Spinal cord (tissue), 9 donors: ENCODE measurements at regions not wholly inside any gene's neighbourhood (a gene's known extent, or its start where the extent isn't known, plus 50 kb on each side); places are given as distances from the start of the nearest gene placed in this dataset.

ENCODE experiments used
- DNase-seq, 6 donors: peaks; one replicate each; pipeline versions ENCODE4 v3.0.0 to v3.0.0-alpha.2; 2013 to 2015; ENCODE audit warnings: low spot score in 6 of 6, low read depth in 4 of 6
- H3K27ac ChIP-seq: one replicate; pipeline ENCODE4 v1.5.1; 2013; ENCODE audit warnings: low read depth, low read length, control low read depth
- H3K27me3 ChIP-seq: one replicate; pipeline ENCODE4 v1.6.1; 2013; ENCODE audit warnings: low read length; ENCODE audit not compliant: control insufficient read depth, insufficient read depth
- H3K36me3 ChIP-seq: one replicate; pipeline ENCODE4 v1.6.1; 2013; ENCODE audit warnings: low read length; ENCODE audit not compliant: control insufficient read depth, insufficient read depth
- H3K4me1 ChIP-seq: one replicate; pipeline ENCODE4 v1.6.1; 2013; ENCODE audit warnings: low read length; ENCODE audit not compliant: control insufficient read depth, insufficient read depth
- H3K4me3 ChIP-seq: one replicate; pipeline ENCODE4 v1.5.1; 2013; ENCODE audit warnings: low read depth, low read length, control low read depth
- H3K9me3 ChIP-seq: one replicate; pipeline ENCODE4 v1.6.1; 2013; ENCODE audit warnings: low read length; ENCODE audit not compliant: control insufficient read depth, insufficient read depth
- WGBS: methylation state at CpG from one replicate; pipeline ENCODE4 v1.1.5; 2013; ENCODE audit warnings: missing lambda C conversion rate; ENCODE audit not compliant: insufficient coverage; 5-methylcytosine and 5-hydroxymethylcytosine counted together
- donor health status: healthy.

DNA sequence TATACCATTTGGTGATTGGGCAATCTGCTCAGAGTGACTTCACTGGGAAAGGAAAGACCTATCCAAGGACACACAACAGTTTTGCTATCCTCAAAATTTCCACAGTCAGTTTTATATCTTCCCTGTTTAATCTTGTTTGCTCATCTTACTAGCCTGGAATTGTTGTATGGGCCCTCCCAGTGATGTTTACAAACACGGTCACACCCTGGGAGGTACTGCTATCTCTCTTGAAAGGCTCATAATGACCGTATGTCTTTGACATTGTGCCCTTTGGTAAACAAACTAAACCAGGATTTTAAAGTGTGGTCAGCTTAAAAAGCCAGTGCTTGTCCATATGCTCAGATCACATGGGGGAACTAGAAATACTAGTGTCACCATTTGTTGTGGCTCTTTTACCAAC, 277.0 kb downstream of the CDH2 start:
- Histone ChIP-seq H3K9me3 (no peaks in the 10 kb centered on the region), H3K27ac (no peak overlapping the region), H3K27me3 (no peaks in the 10 kb centered on the region), H3K4me3 (no peak overlapping the region), H3K4me1 (no peaks in the 10 kb centered on the region), H3K36me3 (no peaks in the 10 kb centered on the region)
- 70% methylated on average over 2 of the region's 2 CpGs for WGBS
- DNase-seq: no peak

DNA sequence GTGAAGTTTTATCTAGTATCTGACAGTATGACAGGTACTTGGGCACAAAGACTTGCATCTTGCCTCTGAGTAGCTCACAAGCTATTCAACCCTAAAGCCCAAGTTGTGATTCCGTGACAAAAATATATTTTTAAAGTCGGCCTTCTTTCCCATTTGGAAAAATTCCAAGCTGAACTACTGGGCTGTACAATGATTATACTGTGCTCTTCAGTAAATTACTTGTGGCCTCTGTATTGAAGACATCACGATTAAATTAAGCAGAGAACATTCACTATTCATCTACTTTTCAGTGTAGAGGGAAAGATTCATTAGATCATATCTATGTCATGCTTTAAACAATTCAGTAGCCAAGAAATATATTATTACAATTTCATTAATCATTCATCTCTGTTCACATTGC, 282.2 kb downstream of the CDH2 start:
- Histone ChIP-seq H3K9me3 (peaks cover 1% of the 10 kb centered on the region), H3K36me3 (no peaks in the 10 kb centered on the region), H3K4me1 (no peaks in the 10 kb centered on the region), H3K27me3 (no peaks in the 10 kb centered on the region), H3K4me3 (no peak overlapping the region), H3K27ac (no peak overlapping the region)
- DNase-seq: peak in 2 of 6 donors; percentile 20 to 47
- WGBS: no CpG with 5 or more reads among the region's 3 CpGs

DNA sequence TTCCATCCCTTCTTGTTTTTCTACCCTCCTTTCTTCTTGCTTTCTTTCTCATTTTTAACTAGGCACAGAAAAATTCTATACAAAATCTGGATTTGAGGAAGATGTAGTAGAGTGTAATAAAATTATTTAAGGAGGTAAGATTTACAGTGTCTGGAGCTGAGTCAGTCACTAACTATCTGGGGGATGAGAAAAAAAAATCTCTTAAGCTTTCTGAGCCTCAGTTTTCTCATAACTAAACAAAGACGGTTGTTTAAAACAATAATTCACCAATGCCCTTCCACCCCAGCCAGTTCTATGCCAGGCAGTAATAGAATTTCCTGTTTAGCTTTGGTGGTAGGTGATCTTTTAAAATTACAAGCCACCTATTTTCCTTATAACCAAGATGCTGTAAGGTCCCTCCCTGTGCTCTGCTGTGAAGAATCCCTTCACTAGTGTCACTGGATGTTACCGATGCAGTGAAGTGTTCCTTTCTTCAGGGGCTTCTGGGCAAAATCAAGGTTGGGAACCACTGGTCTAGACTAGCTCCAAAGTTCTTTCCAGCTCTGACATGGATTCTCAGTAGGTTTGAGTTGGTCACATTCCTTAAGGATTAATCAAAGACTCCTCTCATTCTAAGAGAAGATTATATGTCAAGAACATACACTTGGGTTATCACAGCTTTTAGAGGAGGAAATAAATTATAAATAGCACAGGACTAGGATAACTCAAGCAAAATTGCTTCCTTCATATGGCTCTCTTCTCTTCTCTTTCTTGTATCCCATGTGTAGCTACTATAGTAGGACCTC, 289.0 kb downstream of the CDH2 start:
- no peaks in the 10 kb centered on the region for H3K36me3 ChIP-seq
- no peak overlapping the region for H3K27ac ChIP-seq
- peaks cover 1% of the 10 kb centered on the region for H3K9me3 ChIP-seq
- no peak for DNase-seq
- no peaks in the 10 kb centered on the region for H3K27me3 ChIP-seq
- no peak overlapping the region for H3K4me3 ChIP-seq
- no peaks in the 10 kb centered on the region for H3K4me1 ChIP-seq
- WGBS: no CpG with 5 or more reads among the region's 2 CpGs

DNA sequence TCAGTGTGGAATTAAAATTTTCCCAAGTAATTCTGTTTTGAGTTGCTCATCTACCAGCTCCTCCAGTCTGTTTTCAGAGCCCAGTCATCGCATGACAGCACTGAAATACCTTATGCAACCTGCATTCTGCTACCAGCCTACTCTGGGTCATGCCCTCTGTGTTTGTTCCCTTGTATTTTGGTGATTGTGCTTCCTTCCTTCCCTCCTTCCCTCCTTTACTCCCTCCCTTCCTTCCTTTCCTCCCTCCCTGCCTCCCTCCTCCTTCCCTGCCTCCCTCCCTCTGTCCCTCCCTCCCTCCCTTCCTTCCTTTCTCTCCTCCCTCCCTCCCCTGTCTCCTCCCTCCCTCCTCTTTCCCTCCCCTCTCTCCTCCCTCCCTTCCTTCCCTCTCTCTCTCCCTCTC, 289.6 kb downstream of the CDH2 start:
- 100% methylated on average over 1 of the region's 1 CpG for WGBS
- no peak overlapping the region for H3K27ac ChIP-seq
- no peak overlapping the region for H3K4me3 ChIP-seq
- no peaks in the 10 kb centered on the region for H3K4me1 ChIP-seq
- H3K36me3 ChIP-seq: no peaks in the 10 kb centered on the region
- H3K9me3 ChIP-seq: peaks cover 1% of the 10 kb centered on the region
- DNase-seq: no peak
- H3K27me3 ChIP-seq: no peaks in the 10 kb centered on the region

DNA sequence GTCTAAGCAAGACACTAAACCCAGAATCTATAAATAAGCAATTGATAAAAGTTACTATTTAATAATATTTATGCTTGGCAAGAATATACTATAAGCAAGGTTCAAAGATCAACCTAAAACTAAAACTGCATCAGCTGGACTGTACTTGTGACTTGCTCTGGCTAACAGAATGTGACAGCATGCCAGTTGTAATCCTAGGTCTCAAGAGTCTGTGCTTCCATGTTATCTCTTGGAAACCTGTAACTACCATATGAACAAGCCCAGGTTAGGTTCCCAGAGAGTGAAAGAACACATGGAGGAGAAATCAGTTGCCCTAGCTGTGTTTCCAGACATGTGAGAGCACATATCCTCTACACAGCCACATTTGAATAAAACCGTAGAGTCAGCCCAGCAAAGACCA, 297.4 kb downstream of the CDH2 start:
- H3K27ac ChIP-seq: no peak overlapping the region
- WGBS: no CpG with 5 or more reads among the region's 1 CpG
- DNase-seq: no peak

DNA sequence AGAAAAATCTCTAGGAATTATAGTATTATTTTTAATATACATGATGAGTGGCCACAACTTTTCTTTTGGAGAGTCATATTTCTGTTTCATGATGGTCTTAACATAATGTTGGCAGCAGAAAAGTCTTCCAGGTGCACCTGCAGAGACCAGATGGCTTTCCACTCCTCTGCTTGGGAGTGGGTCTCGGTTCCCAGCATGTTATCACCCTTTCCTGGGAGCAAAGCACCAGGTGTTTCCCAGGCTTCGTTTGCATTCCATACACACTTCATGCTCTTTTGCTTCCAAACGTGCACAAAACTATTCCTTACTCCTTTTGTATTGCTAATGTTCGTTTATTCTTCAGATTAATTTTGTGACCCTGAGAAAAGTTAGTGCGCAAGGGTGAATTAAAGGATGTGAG, 305.2 kb downstream of the CDH2 start:
- Histone ChIP-seq H3K9me3 (no peaks in the 10 kb centered on the region), H3K36me3 (no peaks in the 10 kb centered on the region), H3K4me3 (no peak overlapping the region), H3K4me1 (no peaks in the 10 kb centered on the region), H3K27ac (no peak overlapping the region), H3K27me3 (no peaks in the 10 kb centered on the region)
- peak in 2 of 6 donors; percentile 30 to 54 for DNase-seq
- WGBS: 82% methylated on average over 1 of the region's 5 CpGs

More for the DNA sequence above, 297.4 kb downstream of the CDH2 start:
- Histone ChIP-seq H3K9me3 (no peaks in the 10 kb centered on the region), H3K4me1 (no peaks in the 10 kb centered on the region), H3K4me3 (no peak overlapping the region), H3K36me3 (no peaks in the 10 kb centered on the region), H3K27me3 (no peaks in the 10 kb centered on the region)

- 79% methylated on average over 3 of the region's 4 CpGs for WGBS
- no peak for DNase-seq
- Histone ChIP-seq H3K4me1 (no peaks in the 10 kb centered on the region), H3K4me3 (no peak overlapping the region), H3K9me3 (no peaks in the 10 kb centered on the region), H3K27me3 (no peaks in the 10 kb centered on the region), H3K36me3 (no peaks in the 10 kb centered on the region), H3K27ac (no peak overlapping the region)
Measured at GRCh38 chr18:27869735-27870134, 307.2 kb downstream of the CDH2 start.

GRCh38 chr18:27865431-27865830, 311.5 kb downstream of the CDH2 start:
- Histone ChIP-seq H3K36me3 (no peaks in the 10 kb centered on the region), H3K27ac (no peak overlapping the region), H3K4me3 (no peak overlapping the region), H3K9me3 (no peaks in the 10 kb centered on the region), H3K4me1 (peaks cover 3% of the 10 kb centered on the region), H3K27me3 (no peaks in the 10 kb centered on the region)
- DNase-seq: no peak
- 100% methylated on average over 1 of the region's 1 CpG for WGBS

GRCh38 chr18:27863780-27864430, 313.0 kb downstream of the CDH2 start:
- peaks cover 3% of the 10 kb centered on the region for H3K4me1 ChIP-seq
- H3K27ac ChIP-seq: no peak overlapping the region
- H3K4me3 ChIP-seq: no peak overlapping the region
- no peaks in the 10 kb centered on the region for H3K9me3 ChIP-seq
- DNase-seq: peak in 1 of 6 donors; percentile 57
- no peaks in the 10 kb centered on the region for H3K27me3 ChIP-seq
- WGBS: no CpG with 5 or more reads among the region's 4 CpGs
- H3K36me3 ChIP-seq: no peaks in the 10 kb centered on the region
